ENCODE measurements at regions not wholly inside any gene's neighbourhood (a gene's known extent, or its start where the extent isn't known, plus 50 kb on each side); places are given as distances from the start of the nearest gene placed in this dataset.
"Not testable (repeated sequence)": the region's sequence is repeated elsewhere in the genome, so short reads cannot be mapped to it uniquely, and the experiment has no call there.

DNA sequence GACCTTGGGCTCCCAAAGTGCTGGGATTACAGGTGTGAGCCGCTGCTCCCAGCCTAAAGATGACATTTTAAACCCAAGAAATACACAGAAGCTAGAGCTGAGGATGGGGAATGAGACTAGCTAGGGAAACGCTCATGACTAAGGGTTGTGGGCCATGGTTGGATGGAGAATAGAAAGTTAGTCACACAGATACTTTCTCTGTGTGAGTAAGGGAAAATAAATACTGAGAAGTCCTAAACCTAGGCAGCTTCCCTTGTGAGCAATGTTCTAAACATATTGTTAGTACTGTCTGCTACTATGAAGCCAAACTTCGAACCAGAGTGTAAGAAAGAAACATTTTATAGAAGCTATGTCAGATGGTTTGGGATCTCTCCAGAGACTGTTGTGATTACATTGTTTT, 304.8 kb upstream of the STAC start:
- no peak for DNase-seq (ENCODE audit: low spot score)
- no peak for FAIRE-seq

DNA sequence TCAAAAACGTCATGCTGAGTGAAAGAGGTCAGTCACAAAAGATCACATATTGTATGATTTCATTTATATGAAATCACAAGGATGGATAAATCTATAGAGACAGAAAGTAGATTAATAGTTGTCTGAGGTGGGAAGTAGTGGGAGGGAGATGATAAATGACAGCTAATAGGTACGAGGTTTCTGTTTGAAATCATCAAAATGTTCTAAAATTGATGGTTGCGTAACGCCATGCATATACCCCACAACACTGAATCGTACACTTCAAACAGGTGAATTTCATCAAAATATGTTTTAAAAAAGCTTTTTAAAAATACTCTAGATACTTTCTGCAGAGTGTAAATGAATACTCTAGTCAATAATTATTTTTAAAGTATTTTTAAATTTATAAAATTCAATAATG, 303.0 kb upstream of the STAC start:
- FAIRE-seq (no peak), DNase-seq (ENCODE audit: low spot score) (no peak)

DNA sequence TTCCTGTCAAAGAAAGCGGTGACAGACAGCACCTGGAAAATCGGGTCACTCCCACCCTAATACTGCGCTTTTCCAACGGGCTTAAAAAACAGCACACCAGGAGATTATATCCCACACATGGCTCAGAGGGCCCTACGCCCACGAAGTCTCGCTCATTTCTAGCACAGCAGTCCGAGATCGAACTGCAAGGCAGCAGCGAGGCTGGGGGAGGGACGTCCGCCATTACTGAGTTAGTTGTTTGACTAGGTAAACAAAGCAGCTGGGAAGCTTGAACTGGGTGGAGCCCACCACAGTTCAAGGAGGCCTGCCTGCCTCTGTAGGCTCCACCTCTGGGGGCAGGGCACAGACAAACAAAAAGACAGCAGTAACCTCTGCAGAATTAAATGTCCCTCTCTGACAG, 297.3 kb upstream of the STAC start:
- not testable (repeated sequence) for FAIRE-seq; DNase-seq (ENCODE audit: low spot score)

DNA sequence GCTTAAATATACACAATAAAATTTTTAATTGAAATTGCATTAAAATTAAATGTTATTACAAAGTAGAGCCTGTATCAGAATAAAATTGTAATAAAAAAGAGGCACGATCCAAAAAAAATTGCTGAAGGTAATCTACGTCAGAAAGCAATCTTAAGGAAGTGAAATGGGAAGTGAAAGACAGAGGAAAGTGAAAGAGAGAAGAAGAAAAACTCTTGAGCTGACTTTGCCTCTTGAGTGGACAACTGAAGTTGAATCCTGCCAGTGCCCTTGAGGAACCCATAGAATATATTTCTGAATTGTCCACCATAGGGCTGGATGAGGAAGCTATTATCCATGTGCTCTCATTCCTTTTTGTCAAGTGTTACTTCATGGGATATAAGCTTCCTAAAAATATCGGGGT, 285.1 kb upstream of the STAC start:
- no peak for FAIRE-seq
- DNase-seq (ENCODE audit: low spot score), result no peak

DNA sequence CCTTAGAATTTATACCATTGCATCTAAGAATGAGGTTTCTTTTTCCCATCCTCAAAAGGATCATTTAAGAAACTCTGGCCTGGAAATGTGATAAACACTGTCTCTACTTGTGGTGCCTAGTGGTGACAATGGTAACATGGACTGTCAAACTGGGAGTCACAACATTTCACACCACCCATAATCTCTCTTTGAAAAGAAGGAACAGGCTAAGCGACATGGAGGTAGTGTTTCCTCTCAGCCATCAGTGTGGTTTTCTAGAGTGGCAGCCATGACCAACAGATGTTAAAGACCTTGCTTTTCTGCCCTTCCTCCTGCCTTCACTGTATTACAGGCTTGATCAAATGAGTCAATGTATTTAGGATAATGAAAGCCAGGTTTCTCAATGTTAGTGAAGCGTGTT, 283.1 kb upstream of the STAC start:
- FAIRE-seq, result no peak
- no peak for DNase-seq (ENCODE audit: low spot score)

DNA sequence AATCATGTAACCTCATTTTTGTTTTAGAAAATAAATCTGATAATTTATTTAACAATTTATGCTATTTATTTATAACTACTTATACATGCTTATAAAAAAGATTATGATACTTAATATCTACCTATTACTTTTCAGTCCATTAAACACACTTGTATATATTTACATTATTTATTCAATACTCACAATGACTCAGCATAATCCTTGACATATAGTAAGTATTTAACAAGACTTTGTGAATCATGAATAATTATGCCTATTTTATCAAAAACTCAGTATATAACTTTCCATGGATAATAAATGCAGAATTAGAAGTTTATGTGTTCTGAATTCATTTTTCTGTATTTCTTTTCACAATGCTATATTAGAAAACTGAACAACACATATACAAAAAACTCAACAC, 266.0 kb upstream of the STAC start:
- FAIRE-seq, result no peak

DNA sequence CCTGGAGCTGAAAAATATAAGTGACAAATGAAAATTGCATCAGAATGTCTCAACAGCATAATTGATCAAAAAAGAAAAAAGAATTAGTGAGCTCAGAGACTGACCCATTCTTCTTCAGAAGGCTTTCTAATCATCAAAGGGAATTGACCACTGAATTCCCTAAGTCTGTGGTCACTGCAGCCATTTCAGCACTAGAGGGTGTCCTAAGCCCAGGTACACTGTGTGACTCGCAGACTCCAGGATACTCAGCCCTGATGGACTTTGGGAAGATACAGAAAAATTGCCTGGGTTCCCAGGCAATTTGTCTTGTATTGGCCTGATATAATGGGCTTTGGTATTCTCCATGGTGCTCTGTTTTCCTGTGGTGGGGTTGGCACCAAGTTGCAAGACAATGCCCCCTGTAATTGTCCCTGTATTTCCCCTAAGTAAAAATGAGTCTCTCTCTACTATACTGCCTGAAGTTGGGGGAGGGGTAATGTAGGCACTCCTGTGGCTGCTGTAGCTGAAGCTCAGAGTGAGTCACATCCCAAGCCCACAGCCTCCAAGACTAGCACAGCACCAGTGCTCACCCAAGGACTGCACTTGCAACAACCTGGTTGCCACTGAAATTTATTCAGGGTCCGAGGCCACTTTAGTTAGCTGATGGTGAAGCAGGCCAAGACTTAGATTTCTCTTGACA, 256.0 kb upstream of the STAC start:
- FAIRE-seq, result peak; percentile 42
- DNase-seq (ENCODE audit: low spot score), result peak; percentile 64

More for the DNA sequence above, 266.0 kb upstream of the STAC start:
- DNase-seq (ENCODE audit: low spot score), result no peak

DNA sequence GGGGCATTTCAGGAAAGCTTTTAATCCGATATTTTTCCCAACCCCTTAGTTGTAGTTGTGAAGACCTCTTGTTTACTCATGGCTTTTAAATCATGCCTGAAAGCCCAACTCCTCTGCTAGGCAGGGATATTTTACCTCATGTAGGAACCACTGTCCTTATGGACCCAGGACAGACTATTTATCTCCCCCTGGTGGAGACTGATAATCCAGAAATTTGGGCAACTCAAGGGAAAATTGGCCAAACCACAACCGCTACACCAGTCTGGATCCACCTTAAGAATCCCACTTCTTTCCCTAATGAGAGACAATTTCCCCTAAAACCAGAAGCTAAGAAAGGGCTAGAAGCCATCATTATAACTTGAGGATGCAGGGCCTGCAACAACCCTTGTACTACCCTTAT, 248.1 kb upstream of the STAC start:
- DNase-seq (ENCODE audit: low spot score) (no peak), FAIRE-seq (no peak)

DNA sequence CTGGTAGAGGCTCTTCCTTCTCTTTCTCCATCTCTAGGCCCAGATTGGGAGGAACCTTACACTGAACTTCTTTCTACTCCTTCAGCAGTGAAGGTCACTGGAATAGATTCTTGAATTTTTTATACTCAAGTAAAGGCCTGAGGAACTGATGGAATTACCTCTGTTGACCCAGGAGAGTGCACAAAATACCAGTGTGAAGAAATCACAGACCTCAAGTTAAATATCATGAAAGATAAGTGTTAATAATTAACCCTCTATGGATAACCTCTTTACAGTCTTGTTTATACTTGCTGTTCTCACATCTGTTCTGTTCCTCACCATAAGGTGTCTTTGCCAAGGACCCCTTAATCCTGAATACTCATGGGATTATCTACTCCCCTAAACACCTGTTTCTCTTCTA, 244.4 kb upstream of the STAC start:
- DNase-seq (ENCODE audit: low spot score), result no peak
- no peak for FAIRE-seq

DNA sequence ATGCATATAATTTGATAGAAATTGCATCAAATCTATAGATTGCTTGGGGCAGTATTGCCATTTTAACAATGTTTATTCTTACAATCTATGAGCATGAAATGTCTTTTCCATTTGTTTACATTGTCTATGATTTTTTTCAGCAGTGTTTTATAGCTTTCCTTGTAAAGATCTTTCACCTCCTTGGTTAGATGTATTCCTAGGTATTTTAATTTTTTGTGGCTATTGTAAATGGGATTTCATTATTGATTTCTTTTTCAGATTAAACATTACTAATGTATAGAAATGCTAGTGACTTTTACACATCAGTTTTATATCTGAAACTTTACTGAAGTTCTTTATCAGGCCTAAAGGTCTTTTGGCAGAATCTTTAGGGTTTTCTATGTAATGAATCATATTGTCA, 237.6 kb upstream of the STAC start:
- FAIRE-seq, result no peak

DNA sequence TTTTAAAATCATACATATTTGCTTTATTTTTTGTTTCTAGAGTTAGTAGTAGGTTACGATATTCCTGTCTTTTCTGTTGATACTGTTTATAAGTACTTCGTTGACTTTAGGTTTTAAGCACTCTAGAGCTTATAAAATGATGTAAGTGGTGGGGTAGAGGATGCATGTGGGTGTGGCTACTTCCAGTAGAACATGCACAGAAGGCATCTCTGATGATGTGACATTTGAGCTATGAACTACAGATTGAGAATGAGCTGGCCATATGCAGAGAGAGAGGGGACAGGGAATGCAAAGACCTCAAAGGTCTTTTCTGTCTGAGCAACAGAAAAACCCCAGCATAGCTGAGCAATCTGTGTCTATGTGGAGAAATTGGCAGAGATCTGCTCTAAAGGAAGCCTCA, 233.9 kb upstream of the STAC start:
- peak; percentile 50 for FAIRE-seq
- DNase-seq (ENCODE audit: low spot score), result no peak

More for the DNA sequence above, 237.6 kb upstream of the STAC start:
- no peak for DNase-seq (ENCODE audit: low spot score)

DNA sequence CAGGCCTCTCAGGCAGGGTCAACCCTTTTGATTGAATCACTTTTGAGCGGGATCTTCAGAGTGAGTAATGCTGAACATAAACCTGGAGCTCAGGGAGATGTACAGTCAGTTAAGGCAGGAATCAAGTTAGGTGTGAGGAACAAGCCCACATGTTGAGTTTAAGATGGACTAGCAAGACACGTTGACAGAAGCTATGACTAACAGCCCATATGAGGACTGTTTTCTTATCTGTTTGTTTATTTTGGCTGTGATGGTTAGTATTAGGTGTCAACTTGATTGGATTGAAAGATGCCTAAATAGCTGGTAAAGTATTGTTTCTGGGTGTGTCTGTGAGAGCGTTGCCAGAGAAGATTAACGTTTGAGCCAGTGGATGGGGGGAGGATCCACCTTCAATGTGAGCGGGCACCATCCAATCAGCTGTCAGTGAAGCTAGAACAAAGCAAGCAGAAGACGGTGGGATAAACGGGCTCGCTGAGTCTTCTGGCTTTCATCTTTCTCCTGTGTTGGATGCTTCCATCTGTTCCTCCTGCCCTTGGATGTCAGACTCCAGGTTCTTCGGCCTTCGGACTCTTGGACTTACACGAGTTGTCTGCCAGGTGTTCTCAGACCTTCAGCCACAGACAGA, 232.3 kb upstream of the STAC start:
- no peak for FAIRE-seq
- no peak for DNase-seq (ENCODE audit: low spot score)

DNA sequence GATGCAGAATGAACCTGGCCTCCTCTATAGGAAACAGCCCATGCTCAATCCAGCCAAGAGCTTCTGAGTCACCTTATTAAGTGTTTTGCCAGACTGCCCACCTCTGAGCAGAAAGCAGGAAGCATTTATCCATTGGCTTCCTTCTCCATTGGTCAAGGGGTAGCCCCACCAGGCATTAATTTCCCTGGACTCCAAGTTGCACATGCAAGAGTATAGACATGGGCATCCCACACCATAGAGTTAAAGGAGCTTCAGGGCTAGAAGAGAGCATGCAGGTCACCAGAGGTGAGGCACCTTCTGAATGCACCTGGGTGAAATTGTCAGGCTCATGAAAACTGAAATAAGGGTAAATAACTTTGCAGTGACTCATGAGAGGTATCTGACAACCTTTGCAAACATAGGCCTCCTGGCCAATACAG, 230.8 kb upstream of the STAC start:
- peak; percentile 12 for DNase-seq (ENCODE audit: low spot score)
- FAIRE-seq, result no peak

DNA sequence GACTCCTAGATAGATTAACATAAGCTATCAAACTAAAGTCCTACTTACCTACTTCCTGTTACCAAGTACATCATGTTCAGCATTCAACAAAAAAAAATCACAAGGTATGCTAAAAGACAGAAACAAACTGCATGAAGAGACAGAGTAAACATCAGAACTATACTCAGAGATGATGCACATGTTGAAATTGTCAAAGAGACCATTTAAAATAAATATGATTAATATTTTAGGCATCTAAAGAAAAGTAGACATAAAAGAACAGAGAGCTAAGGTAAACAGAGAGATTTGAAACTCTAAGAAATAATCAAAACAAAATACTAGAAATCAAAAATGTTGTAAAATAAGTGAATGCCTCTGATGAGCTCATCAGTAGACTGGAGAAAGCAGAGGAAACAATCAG, 224.8 kb upstream of the STAC start:
- no peak for DNase-seq (ENCODE audit: low spot score)
- FAIRE-seq, result no peak

DNA sequence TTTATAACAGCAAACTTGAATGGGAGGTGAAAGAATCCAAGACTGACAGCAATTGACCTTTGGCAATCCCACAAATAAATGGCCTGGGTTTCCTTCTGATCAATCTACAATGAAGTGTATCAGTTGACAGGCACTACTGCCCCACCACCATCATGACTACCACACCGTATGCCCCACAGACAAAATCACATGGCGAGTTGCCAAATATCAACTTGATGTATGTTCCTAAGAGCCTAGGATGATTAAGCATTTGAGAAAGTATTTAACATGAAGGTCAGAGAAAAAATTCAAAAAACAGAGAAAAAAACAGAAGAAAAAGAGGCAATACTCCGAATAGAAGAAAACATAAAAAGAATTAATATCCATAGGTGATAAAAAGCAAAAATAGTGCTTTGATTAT, 215.9 kb upstream of the STAC start:
- FAIRE-seq, result no peak

DNA sequence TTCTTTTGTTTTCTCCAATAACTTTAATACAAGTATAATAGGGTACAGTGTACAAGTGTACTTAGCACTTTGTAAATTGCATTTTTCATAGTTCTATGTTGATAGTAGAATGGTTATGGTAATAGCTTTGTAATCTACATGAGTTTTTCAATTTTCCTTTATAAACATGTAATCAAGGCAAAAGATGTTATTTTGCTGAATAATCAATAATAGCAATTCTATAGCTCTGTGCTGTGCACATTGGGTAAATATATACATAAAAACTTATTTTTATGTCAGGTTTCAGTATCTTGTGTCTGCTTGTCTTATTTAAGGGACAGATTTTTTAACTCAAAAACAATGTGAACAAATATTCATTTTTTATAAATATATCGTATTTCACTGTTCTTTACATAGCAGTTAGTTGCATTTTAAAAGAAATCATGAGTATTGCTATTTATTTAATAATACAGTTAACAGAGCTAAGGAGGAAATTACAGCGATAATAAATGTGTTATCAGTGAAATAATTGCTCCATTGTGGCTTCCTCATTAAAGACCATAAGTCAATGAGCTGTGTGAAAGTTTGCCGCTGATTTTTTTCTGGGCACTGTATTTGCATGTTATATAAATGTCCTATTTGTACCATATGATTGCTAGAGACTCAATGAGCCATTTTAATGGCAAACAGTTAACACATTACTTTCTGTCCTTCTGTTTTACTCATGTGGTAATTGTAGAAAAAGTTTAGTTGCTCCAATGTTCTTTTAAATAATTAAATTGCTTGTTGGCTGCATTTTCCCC, 214.6 kb upstream of the STAC start:
- FAIRE-seq, result no peak

More for the DNA sequence above, 215.9 kb upstream of the STAC start:
- no peak for DNase-seq (ENCODE audit: low spot score)

DNA sequence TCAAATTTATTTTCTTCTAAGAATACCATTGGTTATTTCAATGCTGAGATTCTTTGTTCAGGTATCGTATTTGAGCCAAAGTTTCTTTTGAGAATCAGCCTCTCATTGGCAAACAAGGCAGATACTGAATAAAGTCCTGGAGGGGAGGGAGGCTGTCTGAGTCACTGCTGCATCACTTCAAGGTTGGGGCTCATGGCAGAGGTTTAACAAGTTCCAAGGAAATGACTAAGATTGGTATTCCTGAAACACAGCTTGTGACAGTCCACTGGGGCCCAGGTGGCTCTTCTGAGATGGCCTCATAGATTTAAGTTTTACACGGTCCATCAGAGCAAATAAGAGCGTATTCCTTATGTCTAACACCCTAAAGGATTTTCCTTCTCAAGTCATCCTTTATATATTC, 213.8 kb upstream of the STAC start:
- FAIRE-seq (peak; percentile 67), DNase-seq (ENCODE audit: low spot score) (peak; percentile 81)

More for the DNA sequence above, 214.6 kb upstream of the STAC start:
- DNase-seq (ENCODE audit: low spot score), result no peak

DNA sequence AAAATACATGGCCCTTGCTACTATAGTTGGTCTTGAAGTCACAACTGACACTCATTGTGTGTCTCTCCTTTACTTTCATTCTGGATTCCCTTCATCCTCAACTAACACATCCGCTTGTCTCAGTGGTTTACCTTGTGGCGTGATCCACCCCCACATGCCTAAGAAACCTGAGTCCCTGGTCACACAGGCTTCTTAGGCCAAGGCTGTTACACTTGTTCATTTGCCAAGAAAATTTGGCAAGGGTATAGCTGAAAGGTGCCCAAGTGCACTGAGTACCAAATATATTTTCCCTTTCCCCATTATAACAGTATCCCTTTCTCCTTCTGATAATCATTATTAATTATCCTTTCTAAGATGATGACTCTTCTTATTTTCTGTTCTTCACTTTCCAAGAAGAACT, 207.6 kb upstream of the STAC start:
- FAIRE-seq, result no peak
- peak; percentile 9 for DNase-seq (ENCODE audit: low spot score)

DNA sequence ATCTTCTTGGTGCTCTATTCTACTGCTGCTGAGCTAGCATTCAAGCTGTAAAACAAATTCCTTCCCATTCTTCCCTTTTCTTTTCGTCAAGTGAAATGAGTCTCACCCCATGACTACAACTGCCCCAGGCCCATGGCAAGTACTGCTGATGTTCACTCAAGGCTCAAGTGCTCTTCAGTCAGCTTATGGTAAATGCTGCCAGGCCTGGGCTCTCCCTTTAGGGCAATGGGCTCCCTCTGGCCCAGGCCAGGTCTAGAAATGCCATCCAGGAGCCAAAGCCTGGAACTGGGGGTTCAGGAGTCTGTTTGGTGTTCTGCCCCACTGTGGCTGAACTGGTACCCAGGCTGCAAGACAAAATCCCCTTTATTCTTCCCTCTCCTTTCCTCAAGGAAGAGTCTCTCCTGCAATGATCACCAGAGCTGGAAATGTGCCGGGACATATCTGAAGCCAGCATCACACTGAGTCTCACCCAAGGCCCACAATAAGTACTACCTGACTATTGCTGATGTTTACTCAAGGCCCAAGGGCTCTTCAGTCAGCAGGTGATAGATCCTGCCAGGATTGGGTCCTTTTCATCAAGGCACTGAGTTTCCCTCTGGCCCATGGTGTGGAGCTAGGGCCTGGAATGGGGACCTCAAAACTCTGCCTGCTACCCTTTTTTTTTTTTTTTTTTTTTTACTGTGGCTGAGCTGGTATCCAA, 205.0 kb upstream of the STAC start:
- DNase-seq (ENCODE audit: low spot score), result no peak
- FAIRE-seq, result no peak

DNA sequence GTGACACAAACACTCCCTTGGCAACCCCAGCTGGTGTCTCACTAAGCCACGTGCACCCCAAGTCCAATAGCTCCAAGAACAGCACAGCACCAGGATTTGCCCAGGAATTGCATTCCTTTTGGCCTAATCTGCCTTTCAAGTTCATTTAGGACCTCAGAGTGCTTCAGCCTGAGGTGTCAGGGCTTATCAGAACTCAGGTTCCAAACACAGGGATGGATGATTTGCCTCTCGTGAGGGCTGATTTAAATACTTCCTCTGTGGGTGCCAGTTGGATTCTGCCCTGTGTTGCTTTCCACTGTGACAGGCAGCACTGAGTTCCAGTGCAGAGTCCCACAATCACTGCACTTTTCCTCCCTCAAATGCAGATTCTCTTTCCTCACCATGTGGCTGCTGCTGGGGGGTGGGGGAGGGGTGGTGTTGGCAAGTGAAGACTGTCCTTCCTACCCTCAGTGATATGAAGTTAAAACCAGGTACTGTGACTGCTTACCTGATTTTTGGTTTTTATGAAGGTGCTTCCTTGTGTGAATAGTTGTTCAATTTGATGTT, 204.3 kb upstream of the STAC start:
- FAIRE-seq (no peak), DNase-seq (ENCODE audit: low spot score) (no peak)

DNA sequence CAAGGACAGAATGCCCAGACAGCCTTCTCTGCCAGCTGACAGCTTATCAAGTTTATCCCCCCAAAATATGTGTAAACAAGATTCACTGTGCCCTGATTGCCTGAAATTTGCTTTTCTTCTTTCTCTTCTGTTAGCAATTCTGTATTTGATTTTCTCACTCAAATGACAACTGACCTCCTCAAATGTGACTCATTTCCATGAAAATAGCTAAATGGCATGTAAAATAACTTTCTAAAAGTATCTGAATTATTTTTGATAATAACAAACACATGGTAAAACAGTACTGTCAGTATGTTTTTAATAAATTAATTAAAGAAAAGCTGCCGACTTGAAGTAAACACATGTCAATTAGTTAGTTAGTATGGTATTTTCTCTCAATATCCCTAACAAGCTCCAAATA, 202.3 kb upstream of the STAC start:
- DNase-seq (ENCODE audit: low spot score), result no peak
- FAIRE-seq, result no peak

DNA sequence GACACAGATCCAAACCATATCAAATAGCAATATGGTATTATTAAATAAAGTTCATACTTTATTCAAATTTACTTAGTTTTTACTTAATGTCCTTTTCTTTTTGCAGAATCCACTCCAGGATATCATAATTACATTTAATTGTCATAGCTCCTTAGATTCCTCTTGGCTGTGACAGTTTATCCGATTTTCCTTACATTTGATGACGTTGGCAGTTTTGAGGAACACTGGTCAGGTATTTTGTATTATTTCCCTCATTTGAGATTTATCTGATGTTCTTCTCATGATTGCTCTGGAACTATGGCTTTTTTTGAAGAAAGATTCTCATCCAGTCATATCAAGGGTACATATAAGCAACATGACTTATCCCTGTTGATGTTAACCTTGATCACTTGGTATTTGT, 198.3 kb upstream of the STAC start:
- FAIRE-seq (no peak), DNase-seq (ENCODE audit: low spot score) (no peak)
